Erythroblast (primary cell): ENCODE measurements at regions not wholly inside any gene's neighbourhood (a gene's known extent, or its start where the extent isn't known, plus 50 kb on each side); places are given as distances from the start of the nearest gene placed in this dataset.

Source experiments
- GATA1 ChIP-seq: IDR thresholded peaks from 2 replicates; pipeline ENCODE4 v1.6.1; 2011; ENCODE audit warnings: low read depth, mild to moderate bottlenecking, control low read depth, low read length, moderate library complexity
- POLR2A ChIP-seq: IDR thresholded peaks from 2 replicates; pipeline ENCODE4 v1.6.1; 2011; ENCODE audit warnings: mild to moderate bottlenecking, low read length

- no peak for TF ChIP-seq POLR2A
- no peak for TF ChIP-seq GATA1
These were observed 145.0 kb upstream of the SLC38A2 start for GRCh38 chr12:46517579-46517962.
